AG09309 (cell line): ENCODE measurements at regions not wholly inside any gene's neighbourhood (a gene's known extent, or its start where the extent isn't known, plus 50 kb on each side); places are given as distances from the start of the nearest gene placed in this dataset.

ENCODE experiments used
- DNase-seq: peaks from one replicate; pipeline ENCODE4 v3.0.0-alpha.2; 2010; ENCODE audit warnings: low read depth
- H3K4me3 ChIP-seq: 2 replicates; pipeline ENCODE4 v1.5.1; 2011; ENCODE audit warnings: mild to moderate bottlenecking, low read depth, low read length, moderate library complexity; ENCODE audit not compliant: control insufficient read depth
- TF ChIP-seq, protein P1 (sequence below): IDR thresholded peaks from 2 replicates; pipeline ENCODE4 v1.5.1; 2011; ENCODE audit warnings: mild to moderate bottlenecking, low read depth, low read length, inconsistent platforms; ENCODE audit not compliant: insufficient read depth, control insufficient read depth; ENCODE audit errors: missing control alignments

DNA sequence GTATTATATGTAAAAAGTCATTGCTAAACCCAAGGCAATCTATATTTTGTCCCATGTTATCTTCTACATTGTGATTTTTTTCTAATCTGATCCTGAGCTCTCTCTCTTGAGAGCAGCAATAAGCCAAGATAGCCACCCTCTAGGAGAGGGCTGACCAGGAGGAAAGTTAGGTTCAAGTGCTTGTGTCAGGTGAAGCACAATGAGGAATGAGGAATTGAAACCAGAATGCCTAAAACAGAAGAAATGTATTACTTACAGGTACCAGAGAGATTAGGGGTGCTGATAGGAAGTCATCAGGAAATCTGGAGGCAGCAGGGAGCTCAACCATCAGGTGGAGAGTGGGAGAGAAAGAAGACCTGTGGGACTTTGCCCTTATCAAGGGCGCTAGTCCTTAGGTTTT lies 85.5 kb upstream of the BARHL2 start:
- no peak for DNase-seq
- TF ChIP-seq, protein P1, sequence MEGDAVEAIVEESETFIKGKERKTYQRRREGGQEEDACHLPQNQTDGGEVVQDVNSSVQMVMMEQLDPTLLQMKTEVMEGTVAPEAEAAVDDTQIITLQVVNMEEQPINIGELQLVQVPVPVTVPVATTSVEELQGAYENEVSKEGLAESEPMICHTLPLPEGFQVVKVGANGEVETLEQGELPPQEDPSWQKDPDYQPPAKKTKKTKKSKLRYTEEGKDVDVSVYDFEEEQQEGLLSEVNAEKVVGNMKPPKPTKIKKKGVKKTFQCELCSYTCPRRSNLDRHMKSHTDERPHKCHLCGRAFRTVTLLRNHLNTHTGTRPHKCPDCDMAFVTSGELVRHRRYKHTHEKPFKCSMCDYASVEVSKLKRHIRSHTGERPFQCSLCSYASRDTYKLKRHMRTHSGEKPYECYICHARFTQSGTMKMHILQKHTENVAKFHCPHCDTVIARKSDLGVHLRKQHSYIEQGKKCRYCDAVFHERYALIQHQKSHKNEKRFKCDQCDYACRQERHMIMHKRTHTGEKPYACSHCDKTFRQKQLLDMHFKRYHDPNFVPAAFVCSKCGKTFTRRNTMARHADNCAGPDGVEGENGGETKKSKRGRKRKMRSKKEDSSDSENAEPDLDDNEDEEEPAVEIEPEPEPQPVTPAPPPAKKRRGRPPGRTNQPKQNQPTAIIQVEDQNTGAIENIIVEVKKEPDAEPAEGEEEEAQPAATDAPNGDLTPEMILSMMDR: no peak
- H3K4me3 ChIP-seq: no peak overlapping the region

DNA sequence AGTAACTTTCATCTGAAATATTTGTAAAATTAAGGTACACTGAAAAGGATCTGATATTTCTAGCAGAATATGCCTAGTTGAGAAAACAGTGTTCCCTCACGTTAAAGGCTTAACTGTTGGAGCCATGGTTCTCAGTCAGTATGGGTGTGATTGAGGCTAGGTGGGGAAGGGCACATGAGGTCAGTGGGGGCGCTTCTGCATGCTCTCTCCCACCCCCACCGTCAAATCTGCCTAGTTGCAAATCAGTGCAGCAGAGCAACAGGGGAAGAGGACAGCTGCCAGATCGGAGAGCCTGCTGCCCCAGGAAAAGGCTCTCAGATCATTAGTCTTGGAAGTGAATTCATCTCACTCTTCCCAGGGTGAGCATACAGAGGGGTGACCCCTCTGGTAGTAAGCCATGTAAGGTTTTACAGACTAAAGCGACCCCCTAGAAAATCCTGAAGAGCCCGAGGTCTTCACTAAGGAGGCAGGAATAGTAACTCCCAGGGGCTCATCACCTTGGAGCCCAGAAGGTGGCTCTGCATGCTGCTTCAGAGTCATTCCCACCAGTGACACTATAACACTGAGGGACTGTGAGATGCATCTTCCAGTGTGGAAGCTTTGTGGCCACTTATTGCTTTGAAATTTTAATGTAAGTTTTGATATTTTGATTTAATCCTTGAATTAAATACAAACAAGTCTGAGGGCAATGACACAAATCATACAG lies 83.1 kb upstream of the BARHL2 start:
- H3K4me3 ChIP-seq: no peak overlapping the region
- DNase-seq: no peak
- TF ChIP-seq, protein P1: no peak

DNA sequence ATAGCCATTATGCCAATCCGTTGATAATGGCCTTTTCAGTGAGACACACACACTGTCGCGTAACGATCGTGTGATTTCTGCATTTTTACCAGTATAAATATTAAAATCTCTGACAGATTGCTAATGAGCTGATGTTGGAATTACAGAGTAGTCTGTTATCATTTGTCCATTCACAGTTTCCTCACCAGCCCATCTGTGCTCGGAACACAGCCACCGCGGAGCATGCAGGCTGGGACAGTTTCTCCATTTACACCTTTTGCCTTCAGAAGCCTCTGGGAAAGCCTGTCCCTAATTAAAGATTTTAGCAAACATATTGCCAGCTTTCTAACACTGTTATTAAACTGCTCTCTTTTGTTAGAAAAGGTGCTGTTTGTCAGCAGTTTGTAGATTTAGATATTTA lies 82.2 kb upstream of the BARHL2 start:
- H3K4me3 ChIP-seq: no peak overlapping the region
- TF ChIP-seq, protein P1: no peak
- DNase-seq: no peak

DNA sequence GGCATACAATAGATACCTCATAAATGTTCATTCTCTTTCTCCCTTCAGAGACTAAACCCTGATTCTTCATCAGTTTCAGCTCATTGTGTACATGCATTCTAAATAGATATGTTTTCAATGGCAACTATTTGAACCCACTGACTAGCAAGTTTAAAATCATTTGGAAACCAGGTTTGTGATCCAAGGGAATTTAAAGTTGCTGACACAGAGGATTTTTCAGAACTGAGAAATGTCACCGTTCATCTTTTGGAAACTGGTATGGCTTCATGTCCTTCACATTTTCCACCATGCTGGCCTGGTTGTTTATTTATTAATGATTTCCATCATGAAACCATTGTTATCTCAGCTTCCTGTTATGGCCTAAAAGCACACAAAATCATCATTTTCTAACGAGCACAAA lies 81.8 kb upstream of the BARHL2 start:
- DNase-seq: no peak
- TF ChIP-seq, protein P1: no peak
- no peak overlapping the region for H3K4me3 ChIP-seq

DNA sequence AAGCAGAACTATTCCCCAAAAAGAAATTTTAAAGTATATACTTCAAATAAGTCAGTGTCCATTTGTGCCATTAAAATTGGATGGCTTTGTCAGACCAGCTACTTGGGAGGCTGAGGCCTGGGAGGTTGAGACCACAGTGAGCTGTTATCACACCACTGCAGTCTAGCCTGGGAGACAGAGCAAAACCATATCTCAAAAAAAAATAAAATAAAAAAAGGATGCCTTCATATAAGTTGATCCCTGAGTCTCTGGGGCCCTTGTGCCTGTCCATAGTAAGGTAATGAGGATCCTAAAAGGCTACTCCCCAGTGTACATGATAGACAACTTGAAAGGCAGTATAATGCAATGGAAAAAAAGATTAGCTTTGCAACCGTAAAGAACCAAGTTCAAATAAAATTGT lies 81.2 kb upstream of the BARHL2 start:
- no peak overlapping the region for H3K4me3 ChIP-seq
- TF ChIP-seq, protein P1: no peak
- DNase-seq: no peak

DNA sequence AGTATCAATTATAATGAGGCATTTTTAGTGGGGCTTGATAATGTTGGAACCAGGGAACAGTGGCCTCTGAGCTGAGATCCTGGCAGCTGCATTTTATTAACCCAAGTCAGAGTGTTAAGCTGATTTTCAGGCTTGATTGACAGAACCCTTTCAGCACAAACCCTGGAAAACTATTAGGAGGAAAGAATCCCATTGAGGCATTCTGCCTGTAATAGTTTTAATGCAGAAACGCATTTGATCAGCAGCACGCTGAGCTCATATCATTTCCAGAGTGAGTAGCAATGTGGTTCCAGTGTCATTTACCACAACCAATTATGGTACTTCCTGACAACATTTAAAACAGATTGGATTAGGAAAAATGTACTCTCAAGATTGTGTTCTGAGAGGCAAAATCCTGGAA lies 78.3 kb upstream of the BARHL2 start:
- H3K4me3 ChIP-seq: no peak overlapping the region
- DNase-seq: no peak
- TF ChIP-seq, protein P1: no peak

DNA sequence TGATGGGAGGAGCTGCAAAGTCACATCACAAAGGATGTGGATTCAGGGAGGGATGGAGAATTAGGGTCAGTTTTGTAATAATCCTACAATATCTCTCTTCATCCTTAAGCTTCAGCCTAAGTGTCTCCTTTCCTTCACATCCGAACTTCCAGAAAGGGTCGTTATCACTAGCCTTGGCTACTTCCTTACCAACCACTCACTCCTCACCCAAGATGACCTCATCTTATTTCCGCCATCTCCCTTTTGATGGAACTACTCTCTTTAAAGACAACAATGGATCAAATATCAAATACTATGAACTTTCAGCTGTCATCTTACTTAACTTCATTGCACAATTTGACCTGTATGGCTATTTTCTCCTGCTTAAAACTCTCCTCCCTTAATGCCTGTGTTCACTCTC lies 69.6 kb upstream of the BARHL2 start:
- no peak for DNase-seq
- TF ChIP-seq, protein P1: no peak

More for the DNA sequence above, 69.6 kb upstream of the BARHL2 start:
- no peak overlapping the region for H3K4me3 ChIP-seq
